ENCODE measurements at regions not wholly inside any gene's neighbourhood (a gene's known extent, or its start where the extent isn't known, plus 50 kb on each side); places are given as distances from the start of the nearest gene placed in this dataset.

- no peaks in the 10 kb centered on the region for H3K79me1 ChIP-seq (ENCODE audit: low read depth, low read length)
- H4K8ac ChIP-seq (ENCODE audit: low read depth, low read length), result no peak overlapping the region
- H3K4me2 ChIP-seq (ENCODE audit: insufficient read depth, low read length, poor library complexity, severe bottlenecking), result no peak overlapping the region
- H3K23ac ChIP-seq (ENCODE audit: low read depth, low read length, poor library complexity), result no peak overlapping the region
- no peak overlapping the region for H2BK120ac ChIP-seq (ENCODE audit: low read depth, low read length)
- no peak overlapping the region for H4K91ac ChIP-seq (ENCODE audit: low read depth, low read length, poor library complexity)
- no peak overlapping the region for H2AFZ ChIP-seq (ENCODE audit: low read length)
- H2BK12ac ChIP-seq (ENCODE audit: low read length), result no peak overlapping the region
- no peak overlapping the region for H3K14ac ChIP-seq (ENCODE audit: low read length)
- H3K27me3 ChIP-seq (ENCODE audit: control insufficient read depth in 3 of 3, insufficient read depth in 3 of 3, low read depth in 1 of 3, low read length in 3 of 3), result no peaks in the 10 kb centered on the region
- H3K36me3 ChIP-seq (replicated peaks in 1 of 2; ENCODE audit: control insufficient read depth in 2 of 2, insufficient read depth in 2 of 2, low read length in 2 of 2), result no peaks in the 10 kb centered on the region
- no peak overlapping the region for H2BK5ac ChIP-seq (ENCODE audit: low read length)
- H3K4ac ChIP-seq (ENCODE audit: low read length), result no peak overlapping the region
- H3K9ac ChIP-seq (ENCODE audit: low read depth, low read length, poor library complexity), result no peak overlapping the region
- no CpG with 5 or more reads among the region's 3 CpGs for WGBS, 2 donors (ENCODE audit: extremely low coverage in 2 of 2, insufficient read length in 2 of 2, insufficient replicate concordance in 1 of 2)
- H2BK15ac ChIP-seq (ENCODE audit: low read length), result no peak overlapping the region
- H2AK5ac ChIP-seq (ENCODE audit: low read depth, low read length), result no peak overlapping the region
- no peaks in the 10 kb centered on the region for H3K9me3 ChIP-seq (replicated peaks in 1 of 2; ENCODE audit: control insufficient read depth in 2 of 2, insufficient read depth in 1 of 2, low read depth in 1 of 2, low read length in 2 of 2)
- DNase-seq (ENCODE audit: low spot score), result no peak
- H3K4me1 ChIP-seq (ENCODE audit: control insufficient read depth in 2 of 2, insufficient read depth in 1 of 2, low read depth in 1 of 2, low read length in 2 of 2), result no peaks in the 10 kb centered on the region
- H3K4me3 ChIP-seq (ENCODE audit: low read length in 2 of 2), result no peak overlapping the region
- H3K27ac ChIP-seq (replicated peaks; ENCODE audit: low read length), result no peak overlapping the region
- H3K18ac ChIP-seq (ENCODE audit: low read length), result no peak overlapping the region
These were observed 309.2 kb downstream of the HLX start for GRCh38 chr1:221188458-221188857.

GRCh38 chr1:221190249-221190648 lies 311.0 kb downstream of the HLX start:
- no peak overlapping the region for H3K23ac ChIP-seq (ENCODE audit: low read depth, low read length, poor library complexity)
- H2AFZ ChIP-seq (ENCODE audit: low read length), result no peak overlapping the region
- H2AK5ac ChIP-seq (ENCODE audit: low read depth, low read length), result no peak overlapping the region
- H3K79me1 ChIP-seq (ENCODE audit: low read depth, low read length), result no peaks in the 10 kb centered on the region
- no peak overlapping the region for H4K91ac ChIP-seq (ENCODE audit: low read depth, low read length, poor library complexity)
- WGBS, 2 donors (ENCODE audit: extremely low coverage in 2 of 2, insufficient read length in 2 of 2, insufficient replicate concordance in 1 of 2), result no CpG with 5 or more reads among the region's 2 CpGs
- no peak overlapping the region for H3K4ac ChIP-seq (ENCODE audit: low read length)
- no peaks in the 10 kb centered on the region for H3K4me1 ChIP-seq (ENCODE audit: control insufficient read depth in 2 of 2, insufficient read depth in 1 of 2, low read depth in 1 of 2, low read length in 2 of 2)
- H3K14ac ChIP-seq (ENCODE audit: low read length), result no peak overlapping the region
- no peak overlapping the region for H2BK5ac ChIP-seq (ENCODE audit: low read length)
- no peaks in the 10 kb centered on the region for H3K9me3 ChIP-seq (replicated peaks in 1 of 2; ENCODE audit: control insufficient read depth in 2 of 2, insufficient read depth in 1 of 2, low read depth in 1 of 2, low read length in 2 of 2)
- H3K9ac ChIP-seq (ENCODE audit: low read depth, low read length, poor library complexity), result no peak overlapping the region
- H4K8ac ChIP-seq (ENCODE audit: low read depth, low read length), result no peak overlapping the region
- H3K27ac ChIP-seq (replicated peaks; ENCODE audit: low read length), result no peak overlapping the region
- no peak overlapping the region for H2BK12ac ChIP-seq (ENCODE audit: low read length)
- H3K4me3 ChIP-seq (ENCODE audit: low read length in 2 of 2), result no peak overlapping the region
- H3K4me2 ChIP-seq (ENCODE audit: insufficient read depth, low read length, poor library complexity, severe bottlenecking), result no peak overlapping the region
- no peak overlapping the region for H3K18ac ChIP-seq (ENCODE audit: low read length)
- no peaks in the 10 kb centered on the region for H3K27me3 ChIP-seq (ENCODE audit: control insufficient read depth in 3 of 3, insufficient read depth in 3 of 3, low read depth in 1 of 3, low read length in 3 of 3)
- no peak overlapping the region for H2BK15ac ChIP-seq (ENCODE audit: low read length)
- no peaks in the 10 kb centered on the region for H3K36me3 ChIP-seq (replicated peaks in 1 of 2; ENCODE audit: control insufficient read depth in 2 of 2, insufficient read depth in 2 of 2, low read length in 2 of 2)
- no peak for DNase-seq (ENCODE audit: low spot score)
- no peak overlapping the region for H2BK120ac ChIP-seq (ENCODE audit: low read depth, low read length)

DNA sequence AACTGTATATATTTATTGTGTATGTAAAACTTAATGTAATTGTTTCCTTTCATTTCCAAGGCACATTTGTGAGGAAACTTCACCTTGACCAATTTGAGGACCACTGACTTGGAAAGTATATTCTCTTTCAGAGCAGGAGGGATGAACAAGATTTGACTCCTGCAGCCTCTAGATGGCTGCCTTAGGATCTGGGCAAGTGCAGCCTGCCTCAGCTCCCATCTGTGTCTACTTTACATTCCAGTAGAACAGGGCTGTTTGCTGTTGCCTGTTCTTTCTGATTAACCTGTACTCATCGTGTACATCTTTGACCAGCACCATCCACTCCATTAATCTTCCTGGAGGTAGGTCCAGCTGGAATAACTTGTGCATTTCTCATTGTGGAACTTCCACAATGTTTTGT lies 312.8 kb downstream of the HLX start:
- no peak overlapping the region for H2BK5ac ChIP-seq (ENCODE audit: low read length)
- no peak overlapping the region for H2AFZ ChIP-seq (ENCODE audit: low read length)
- H3K18ac ChIP-seq (ENCODE audit: low read length), result no peak overlapping the region
- no peak for DNase-seq (ENCODE audit: low spot score)
- no peak overlapping the region for H3K4ac ChIP-seq (ENCODE audit: low read length)
- H3K9ac ChIP-seq (ENCODE audit: low read depth, low read length, poor library complexity), result no peak overlapping the region
- no peak overlapping the region for H3K4me3 ChIP-seq (ENCODE audit: low read length in 2 of 2)
- H4K91ac ChIP-seq (ENCODE audit: low read depth, low read length, poor library complexity), result no peak overlapping the region
- no peak overlapping the region for H3K14ac ChIP-seq (ENCODE audit: low read length)
- H3K79me1 ChIP-seq (ENCODE audit: low read depth, low read length), result no peaks in the 10 kb centered on the region
- no peak overlapping the region for H3K4me2 ChIP-seq (ENCODE audit: insufficient read depth, low read length, poor library complexity, severe bottlenecking)
- H3K27ac ChIP-seq (replicated peaks; ENCODE audit: low read length), result no peak overlapping the region
- no peaks in the 10 kb centered on the region for H3K4me1 ChIP-seq (ENCODE audit: control insufficient read depth in 2 of 2, insufficient read depth in 1 of 2, low read depth in 1 of 2, low read length in 2 of 2)
- no peak overlapping the region for H2AK5ac ChIP-seq (ENCODE audit: low read depth, low read length)
- H4K8ac ChIP-seq (ENCODE audit: low read depth, low read length), result no peak overlapping the region
- no peak overlapping the region for H2BK15ac ChIP-seq (ENCODE audit: low read length)
- H3K9me3 ChIP-seq (replicated peaks in 1 of 2; ENCODE audit: control insufficient read depth in 2 of 2, insufficient read depth in 1 of 2, low read depth in 1 of 2, low read length in 2 of 2), result no peaks in the 10 kb centered on the region
- H3K23ac ChIP-seq (ENCODE audit: low read depth, low read length, poor library complexity), result no peak overlapping the region
- H2BK12ac ChIP-seq (ENCODE audit: low read length), result no peak overlapping the region
- H2BK120ac ChIP-seq (ENCODE audit: low read depth, low read length), result no peak overlapping the region
- no CpG with 5 or more reads among the region's 1 CpG for WGBS, 2 donors (ENCODE audit: extremely low coverage in 2 of 2, insufficient read length in 2 of 2, insufficient replicate concordance in 1 of 2)
- H3K36me3 ChIP-seq (replicated peaks in 1 of 2; ENCODE audit: control insufficient read depth in 2 of 2, insufficient read depth in 2 of 2, low read length in 2 of 2), result no peaks in the 10 kb centered on the region
- H3K27me3 ChIP-seq (ENCODE audit: control insufficient read depth in 3 of 3, insufficient read depth in 3 of 3, low read depth in 1 of 3, low read length in 3 of 3), result no peaks in the 10 kb centered on the region

GRCh38 chr1:221200464-221200863 lies 321.2 kb downstream of the HLX start:
- H3K4me1 ChIP-seq (ENCODE audit: control insufficient read depth in 2 of 2, insufficient read depth in 1 of 2, low read depth in 1 of 2, low read length in 2 of 2), result no peaks in the 10 kb centered on the region
- H3K9ac ChIP-seq (ENCODE audit: low read depth, low read length, poor library complexity), result no peak overlapping the region
- H2BK12ac ChIP-seq (ENCODE audit: low read length), result no peak overlapping the region
- H2BK5ac ChIP-seq (ENCODE audit: low read length), result no peak overlapping the region
- H3K27me3 ChIP-seq (ENCODE audit: control insufficient read depth in 3 of 3, insufficient read depth in 3 of 3, low read depth in 1 of 3, low read length in 3 of 3), result no peaks in the 10 kb centered on the region
- no peak overlapping the region for H4K91ac ChIP-seq (ENCODE audit: low read depth, low read length, poor library complexity)
- H3K4me2 ChIP-seq (ENCODE audit: insufficient read depth, low read length, poor library complexity, severe bottlenecking), result no peak overlapping the region
- H2BK15ac ChIP-seq (ENCODE audit: low read length), result no peak overlapping the region
- H2BK120ac ChIP-seq (ENCODE audit: low read depth, low read length), result no peak overlapping the region
- no peak overlapping the region for H2AK5ac ChIP-seq (ENCODE audit: low read depth, low read length)
- H3K79me1 ChIP-seq (ENCODE audit: low read depth, low read length), result no peaks in the 10 kb centered on the region
- no peak overlapping the region for H2AFZ ChIP-seq (ENCODE audit: low read length)
- H3K27ac ChIP-seq (replicated peaks; ENCODE audit: low read length), result no peak overlapping the region
- H3K4ac ChIP-seq (ENCODE audit: low read length), result no peak overlapping the region
- DNase-seq (ENCODE audit: low spot score), result no peak
- no peak overlapping the region for H3K18ac ChIP-seq (ENCODE audit: low read length)
- H3K9me3 ChIP-seq (replicated peaks in 1 of 2; ENCODE audit: control insufficient read depth in 2 of 2, insufficient read depth in 1 of 2, low read depth in 1 of 2, low read length in 2 of 2), result no peaks in the 10 kb centered on the region
- no peaks in the 10 kb centered on the region for H3K36me3 ChIP-seq (replicated peaks in 1 of 2; ENCODE audit: control insufficient read depth in 2 of 2, insufficient read depth in 2 of 2, low read length in 2 of 2)
- H3K14ac ChIP-seq (ENCODE audit: low read length), result no peak overlapping the region
- no peak overlapping the region for H4K8ac ChIP-seq (ENCODE audit: low read depth, low read length)
- H3K23ac ChIP-seq (ENCODE audit: low read depth, low read length, poor library complexity), result no peak overlapping the region
- no peak overlapping the region for H3K4me3 ChIP-seq (ENCODE audit: low read length in 2 of 2)

Data from neuronal stem cell (in vitro differentiated cells).